A673 (cell line): ENCODE measurements at regions not wholly inside any gene's neighbourhood (a gene's known extent, or its start where the extent isn't known, plus 50 kb on each side); places are given as distances from the start of the nearest gene placed in this dataset.

Source experiments
- CTCF ChIP-seq: fragments of 300-800, 200-600 bp; sonication (generic); conservative IDR thresholded peaks from 2 replicates; pipeline ENCODE4 v1.5.1; 2017; ENCODE audit warnings: low read depth, mild to moderate bottlenecking, antibody characterized with exemption, low read length, moderate library complexity, mixed read lengths
- EZH2 ChIP-seq: fragments of 200-600 bp; sonication (generic); IDR thresholded peaks from 2 replicates; pipeline ENCODE4 v1.6.1; 2017; ENCODE audit warnings: borderline replicate concordance, low read depth, mild to moderate bottlenecking, mixed read lengths, antibody characterized with exemption, low read length; ENCODE audit not compliant: poor library complexity, severe bottlenecking

- TF ChIP-seq EZH2 (no peak), CTCF (no peak)
Observed at GRCh38 chr1:4590756-4591155, 63.7 kb upstream of the AJAP1 start.
